GM12878 (cell line): ENCODE measurements at regions not wholly inside any gene's neighbourhood (a gene's known extent, or its start where the extent isn't known, plus 50 kb on each side); places are given as distances from the start of the nearest gene placed in this dataset.

Experiments used
- ATAC-seq: fragments of 200-7000 bp; cut with Tn5 transposase; 3 replicates; pipeline ENCODE4 v1.9.1; 2020; ENCODE audit warnings: mild to moderate bottlenecking, moderate library complexity
- BruUV-seq: library from RNA; stranded (reverse); fragments of 400-500 nt; replicated peaks from 2 replicates; lab custom pipeline; 2021; lab: Mats Ljungman, UMichigan
- CTCF ChIA-PET: fragments of 300-600 bp; sonication (Branson Sonifier 250); formaldehyde crosslinking; extraction: SDS; loops from one replicate; lab custom pipeline; 2021; ENCODE audit warnings: inconsistent platforms; lab: Yijun Ruan, JAX
- POLR2A ChIA-PET: fragments of 350-600 bp; formaldehyde crosslinking; extraction: SDS; loops from one replicate; lab custom pipeline; 2021; ENCODE audit warnings: inconsistent platforms; lab: Charles Lee
- RAD21 ChIA-PET: fragments of 300-600 bp; sonication (Branson Sonifier 250); formaldehyde crosslinking; loops from one replicate; lab custom pipeline; 2023; ENCODE audit warnings: antibody characterized with exemption; ENCODE audit not compliant: unreplicated experiment; lab: Charles Lee
- SMC1A ChIA-PET: fragments of 300-600 bp; sonication (Branson Sonifier 250); formaldehyde crosslinking; loops from one replicate; lab custom pipeline; 2023; ENCODE audit not compliant: unreplicated experiment, uncharacterized antibody; lab: Charles Lee
- DNase-seq: peaks from one replicate; pipeline ENCODE4 v3.0.0-alpha.2; 2011; ENCODE audit warnings: low read depth, low spot score
- FAIRE-seq: peaks from 3 replicates; lab custom pipeline; 2011; peaks lifted over from hg19 to GRCh38; lab: Jason Lieb, UNC
- H2AFZ ChIP-seq: 2 replicates; pipeline ENCODE4 v1.6.0; 2011; ENCODE audit warnings: low read depth, low read length, control low read depth; ENCODE audit not compliant: control insufficient read depth
- H3K27ac ChIP-seq: 2 replicates; pipeline ENCODE4 v1.5.1; 2011; ENCODE audit warnings: control low read depth; ENCODE audit not compliant: control insufficient read depth, insufficient read depth
- H3K27me3 ChIP-seq, 2 experiments: replicated peaks in 1 of 2; 2 replicates each; pipeline versions ENCODE4 v1.6.0 to v1.6.1; 2011; ENCODE audit warnings: low read length in 1 of 2; ENCODE audit not compliant: control insufficient read depth in 2 of 2, insufficient read depth in 2 of 2
- H3K36me3 ChIP-seq, 2 experiments: 2 replicates each; pipeline ENCODE4 v1.5.1; 2011; ENCODE audit warnings: low read length in 1 of 2; ENCODE audit not compliant: control insufficient read depth in 2 of 2, insufficient read depth in 2 of 2
- H3K4me1 ChIP-seq: 2 replicates; pipeline ENCODE4 v1.6.1; 2011; ENCODE audit warnings: mild to moderate bottlenecking, low read length, moderate library complexity, mixed read lengths; ENCODE audit not compliant: control insufficient read depth, insufficient read depth
- H3K4me2 ChIP-seq: 2 replicates; pipeline ENCODE4 v1.6.0; 2011; ENCODE audit warnings: control low read depth; ENCODE audit not compliant: control insufficient read depth, insufficient read depth
- H3K4me3 ChIP-seq: fragments of 200-600 bp; sonication (generic); 2 replicates; pipeline ENCODE4 v1.5.1; 2016
- H3K79me2 ChIP-seq: 2 replicates; pipeline ENCODE4 v1.6.0; 2011; ENCODE audit warnings: low read length; ENCODE audit not compliant: control insufficient read depth, insufficient read depth
- H3K9ac ChIP-seq: 2 replicates; pipeline ENCODE4 v1.8.0; 2011; ENCODE audit warnings: low read length, control low read depth, mixed read lengths; ENCODE audit not compliant: control insufficient read depth, insufficient read depth
- H3K9me3 ChIP-seq: replicated peaks from 3 replicates; pipeline ENCODE4 v1.5.1; 2011; ENCODE audit warnings: mild to moderate bottlenecking, low read length; ENCODE audit not compliant: control insufficient read depth, insufficient read depth
- H4K20me1 ChIP-seq: 2 replicates; pipeline ENCODE4 v1.6.0; 2011; ENCODE audit not compliant: control insufficient read depth, insufficient read depth
- BHLHE40 ChIP-seq, 2 experiments: fragments of 450-650 bp in 1 of 2; IDR thresholded peaks; 2 replicates each; pipeline ENCODE4 v1.6.1; 2011 to 2017; ENCODE audit warnings: low read depth in 2 of 2, borderline replicate concordance in 1 of 2, improper control_type of control experiment in 1 of 2, low read length in 1 of 2, mild to moderate bottlenecking in 1 of 2
- CREB1 ChIP-seq: IDR thresholded peaks from 2 replicates; pipeline ENCODE4 v1.6.1; 2012; ENCODE audit warnings: low read depth, mild to moderate bottlenecking, inconsistent platforms
- LARP7 ChIP-seq: fragments of 450-650 bp; IDR thresholded peaks from 2 replicates; pipeline ENCODE4 v1.6.1; 2017; ENCODE audit warnings: mild to moderate bottlenecking
- RBBP5 ChIP-seq: fragments of 200-600 bp; sonication (generic); conservative IDR thresholded peaks from 2 replicates; pipeline ENCODE4 v1.6.1; 2016
- RUNX3 ChIP-seq: IDR thresholded peaks from 2 replicates; pipeline ENCODE4 v1.6.1; 2012; ENCODE audit warnings: low read length, inconsistent platforms
- SMAD5 ChIP-seq: IDR thresholded peaks from 2 replicates; pipeline ENCODE4 v1.6.1; 2016; ENCODE audit warnings: antibody characterized with exemption, low read depth
- WGBS: methylation state at CpG from one replicate; pipeline ENCODE4 v1.1.6; 2016; ENCODE audit warnings: low lambda C conversion rate; ENCODE audit not compliant: insufficient replicate concordance, insufficient coverage; ENCODE audit errors: missing lambda C conversion rate; 5-methylcytosine and 5-hydroxymethylcytosine counted together
- in situ Hi-C: fragments of 300-500 bp; cut with MboI; formaldehyde crosslinking; loops from 9 replicates; pipeline ENCODE4 v1.14.3; 2018; ENCODE audit warnings: mixed read lengths
- intact Hi-C: fragments of 100-400 bp; cut with micrococcal nuclease; formaldehyde crosslinking; loops from one replicate; pipeline ENCODE4 v1.14.2; 2022; ENCODE audit not compliant: unreplicated experiment
- TF ChIP-seq, protein P1 (sequence below): fragments of 450-650 bp; IDR thresholded peaks from 2 replicates; pipeline ENCODE4 v1.6.1; 2017; ENCODE audit warnings: mild to moderate bottlenecking, moderate library complexity
- TF ChIP-seq, protein P2 (sequence below): fragments of 150-350 bp; IDR thresholded peaks from 2 replicates; pipeline ENCODE4 v1.6.1; 2016; ENCODE audit warnings: low read depth, low read length
- TF ChIP-seq, protein P3 (sequence below): IDR thresholded peaks from 2 replicates; pipeline ENCODE4 v1.6.1; 2011; ENCODE audit warnings: borderline replicate concordance, low read depth, mild to moderate bottlenecking, moderate library complexity, mixed read lengths, low read length; ENCODE audit not compliant: insufficient read depth; ENCODE audit errors: extremely low read length
- TF ChIP-seq, protein P4 (sequence below): IDR thresholded peaks from 2 replicates; pipeline ENCODE4 v1.6.1; 2012; ENCODE audit warnings: mild to moderate bottlenecking, low read depth, low read length
- TF ChIP-seq, protein P5 (sequence below): fragments of 450-650 bp; IDR thresholded peaks from 2 replicates; pipeline ENCODE4 v1.6.1; 2017; ENCODE audit warnings: mild to moderate bottlenecking

DNA sequence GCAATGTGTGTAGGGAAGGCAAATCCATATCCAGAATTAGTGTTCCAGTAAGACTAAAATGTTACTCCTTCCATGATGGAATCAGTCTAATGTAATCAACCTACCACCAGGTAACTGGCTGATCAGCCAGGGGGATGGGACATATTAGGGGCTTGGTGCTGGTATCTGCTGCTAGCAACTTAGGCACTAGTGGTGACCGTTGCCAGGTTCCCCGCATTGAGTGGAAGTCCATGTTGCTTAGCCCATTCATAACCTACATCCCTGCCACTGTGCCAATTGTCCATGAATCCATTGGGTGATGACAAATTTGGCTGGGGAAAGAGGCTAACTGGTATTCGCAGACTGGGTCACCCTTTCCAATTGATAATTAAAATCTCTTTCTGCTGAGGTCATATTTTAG lies 212.2 kb upstream of the ROBO1 start:
- Histone ChIP-seq H3K4me1 (no peaks in the 10 kb centered on the region), H3K9me3 (no peaks in the 10 kb centered on the region), H3K4me2 (no peak overlapping the region), H2AFZ (no peak overlapping the region), H4K20me1 (no peaks in the 10 kb centered on the region), H3K9ac (no peak overlapping the region), H3K4me3 (no peak overlapping the region), H3K79me2 (no peaks in the 10 kb centered on the region), H3K27me3 (no peaks in the 10 kb centered on the region), H3K36me3 (no peaks in the 10 kb centered on the region), H3K27ac (no peak overlapping the region)
- DNase-seq (no peak), ATAC-seq (no peak), FAIRE-seq (no peak)
- intact Hi-C loops: no loop called here
- in situ Hi-C loops: no loop called here
- SMC1A ChIA-PET: no interaction called here
- BruUV-seq: no TSS peak
- 27% methylated on average over 3 of the region's 3 CpGs for WGBS
- POLR2A ChIA-PET: no interaction called here
- RAD21 ChIA-PET: no interaction called here
- CTCF ChIA-PET: no interaction called here
- TF ChIP-seq, protein P1, sequence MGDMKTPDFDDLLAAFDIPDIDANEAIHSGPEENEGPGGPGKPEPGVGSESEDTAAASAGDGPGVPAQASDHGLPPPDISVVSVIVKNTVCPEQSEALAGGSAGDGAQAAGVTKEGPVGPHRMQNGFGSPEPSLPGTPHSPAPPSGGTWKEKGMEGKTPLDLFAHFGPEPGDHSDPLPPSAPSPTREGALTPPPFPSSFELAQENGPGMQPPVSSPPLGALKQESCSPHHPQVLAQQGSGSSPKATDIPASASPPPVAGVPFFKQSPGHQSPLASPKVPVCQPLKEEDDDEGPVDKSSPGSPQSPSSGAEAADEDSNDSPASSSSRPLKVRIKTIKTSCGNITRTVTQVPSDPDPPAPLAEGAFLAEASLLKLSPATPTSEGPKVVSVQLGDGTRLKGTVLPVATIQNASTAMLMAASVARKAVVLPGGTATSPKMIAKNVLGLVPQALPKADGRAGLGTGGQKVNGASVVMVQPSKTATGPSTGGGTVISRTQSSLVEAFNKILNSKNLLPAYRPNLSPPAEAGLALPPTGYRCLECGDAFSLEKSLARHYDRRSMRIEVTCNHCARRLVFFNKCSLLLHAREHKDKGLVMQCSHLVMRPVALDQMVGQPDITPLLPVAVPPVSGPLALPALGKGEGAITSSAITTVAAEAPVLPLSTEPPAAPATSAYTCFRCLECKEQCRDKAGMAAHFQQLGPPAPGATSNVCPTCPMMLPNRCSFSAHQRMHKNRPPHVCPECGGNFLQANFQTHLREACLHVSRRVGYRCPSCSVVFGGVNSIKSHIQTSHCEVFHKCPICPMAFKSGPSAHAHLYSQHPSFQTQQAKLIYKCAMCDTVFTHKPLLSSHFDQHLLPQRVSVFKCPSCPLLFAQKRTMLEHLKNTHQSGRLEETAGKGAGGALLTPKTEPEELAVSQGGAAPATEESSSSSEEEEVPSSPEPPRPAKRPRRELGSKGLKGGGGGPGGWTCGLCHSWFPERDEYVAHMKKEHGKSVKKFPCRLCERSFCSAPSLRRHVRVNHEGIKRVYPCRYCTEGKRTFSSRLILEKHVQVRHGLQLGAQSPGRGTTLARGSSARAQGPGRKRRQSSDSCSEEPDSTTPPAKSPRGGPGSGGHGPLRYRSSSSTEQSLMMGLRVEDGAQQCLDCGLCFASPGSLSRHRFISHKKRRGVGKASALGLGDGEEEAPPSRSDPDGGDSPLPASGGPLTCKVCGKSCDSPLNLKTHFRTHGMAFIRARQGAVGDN: no peak
- TF ChIP-seq, protein P2, sequence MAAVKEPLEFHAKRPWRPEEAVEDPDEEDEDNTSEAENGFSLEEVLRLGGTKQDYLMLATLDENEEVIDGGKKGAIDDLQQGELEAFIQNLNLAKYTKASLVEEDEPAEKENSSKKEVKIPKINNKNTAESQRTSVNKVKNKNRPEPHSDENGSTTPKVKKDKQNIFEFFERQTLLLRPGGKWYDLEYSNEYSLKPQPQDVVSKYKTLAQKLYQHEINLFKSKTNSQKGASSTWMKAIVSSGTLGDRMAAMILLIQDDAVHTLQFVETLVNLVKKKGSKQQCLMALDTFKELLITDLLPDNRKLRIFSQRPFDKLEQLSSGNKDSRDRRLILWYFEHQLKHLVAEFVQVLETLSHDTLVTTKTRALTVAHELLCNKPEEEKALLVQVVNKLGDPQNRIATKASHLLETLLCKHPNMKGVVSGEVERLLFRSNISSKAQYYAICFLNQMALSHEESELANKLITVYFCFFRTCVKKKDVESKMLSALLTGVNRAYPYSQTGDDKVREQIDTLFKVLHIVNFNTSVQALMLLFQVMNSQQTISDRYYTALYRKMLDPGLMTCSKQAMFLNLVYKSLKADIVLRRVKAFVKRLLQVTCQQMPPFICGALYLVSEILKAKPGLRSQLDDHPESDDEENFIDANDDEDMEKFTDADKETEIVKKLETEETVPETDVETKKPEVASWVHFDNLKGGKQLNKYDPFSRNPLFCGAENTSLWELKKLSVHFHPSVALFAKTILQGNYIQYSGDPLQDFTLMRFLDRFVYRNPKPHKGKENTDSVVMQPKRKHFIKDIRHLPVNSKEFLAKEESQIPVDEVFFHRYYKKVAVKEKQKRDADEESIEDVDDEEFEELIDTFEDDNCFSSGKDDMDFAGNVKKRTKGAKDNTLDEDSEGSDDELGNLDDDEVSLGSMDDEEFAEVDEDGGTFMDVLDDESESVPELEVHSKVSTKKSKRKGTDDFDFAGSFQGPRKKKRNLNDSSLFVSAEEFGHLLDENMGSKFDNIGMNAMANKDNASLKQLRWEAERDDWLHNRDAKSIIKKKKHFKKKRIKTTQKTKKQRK: no peak
- TF ChIP-seq, protein P3, sequence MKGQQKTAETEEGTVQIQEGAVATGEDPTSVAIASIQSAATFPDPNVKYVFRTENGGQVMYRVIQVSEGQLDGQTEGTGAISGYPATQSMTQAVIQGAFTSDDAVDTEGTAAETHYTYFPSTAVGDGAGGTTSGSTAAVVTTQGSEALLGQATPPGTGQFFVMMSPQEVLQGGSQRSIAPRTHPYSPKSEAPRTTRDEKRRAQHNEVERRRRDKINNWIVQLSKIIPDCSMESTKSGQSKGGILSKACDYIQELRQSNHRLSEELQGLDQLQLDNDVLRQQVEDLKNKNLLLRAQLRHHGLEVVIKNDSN: no peak
- TF ChIP-seq CREB1 (no peak), RUNX3 (no peak), RBBP5 (no peak), LARP7 (no peak), SMAD5 (no peak), BHLHE40 (IDR thresholded peaks at IDR 0.05; ENCODE audit: borderline replicate concordance in 1 of 2, low read depth in 2 of 2, low read length in 1 of 2) (no peak)
- TF ChIP-seq, protein P4, sequence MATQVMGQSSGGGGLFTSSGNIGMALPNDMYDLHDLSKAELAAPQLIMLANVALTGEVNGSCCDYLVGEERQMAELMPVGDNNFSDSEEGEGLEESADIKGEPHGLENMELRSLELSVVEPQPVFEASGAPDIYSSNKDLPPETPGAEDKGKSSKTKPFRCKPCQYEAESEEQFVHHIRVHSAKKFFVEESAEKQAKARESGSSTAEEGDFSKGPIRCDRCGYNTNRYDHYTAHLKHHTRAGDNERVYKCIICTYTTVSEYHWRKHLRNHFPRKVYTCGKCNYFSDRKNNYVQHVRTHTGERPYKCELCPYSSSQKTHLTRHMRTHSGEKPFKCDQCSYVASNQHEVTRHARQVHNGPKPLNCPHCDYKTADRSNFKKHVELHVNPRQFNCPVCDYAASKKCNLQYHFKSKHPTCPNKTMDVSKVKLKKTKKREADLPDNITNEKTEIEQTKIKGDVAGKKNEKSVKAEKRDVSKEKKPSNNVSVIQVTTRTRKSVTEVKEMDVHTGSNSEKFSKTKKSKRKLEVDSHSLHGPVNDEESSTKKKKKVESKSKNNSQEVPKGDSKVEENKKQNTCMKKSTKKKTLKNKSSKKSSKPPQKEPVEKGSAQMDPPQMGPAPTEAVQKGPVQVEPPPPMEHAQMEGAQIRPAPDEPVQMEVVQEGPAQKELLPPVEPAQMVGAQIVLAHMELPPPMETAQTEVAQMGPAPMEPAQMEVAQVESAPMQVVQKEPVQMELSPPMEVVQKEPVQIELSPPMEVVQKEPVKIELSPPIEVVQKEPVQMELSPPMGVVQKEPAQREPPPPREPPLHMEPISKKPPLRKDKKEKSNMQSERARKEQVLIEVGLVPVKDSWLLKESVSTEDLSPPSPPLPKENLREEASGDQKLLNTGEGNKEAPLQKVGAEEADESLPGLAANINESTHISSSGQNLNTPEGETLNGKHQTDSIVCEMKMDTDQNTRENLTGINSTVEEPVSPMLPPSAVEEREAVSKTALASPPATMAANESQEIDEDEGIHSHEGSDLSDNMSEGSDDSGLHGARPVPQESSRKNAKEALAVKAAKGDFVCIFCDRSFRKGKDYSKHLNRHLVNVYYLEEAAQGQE: no peak
- TF ChIP-seq, protein P5, sequence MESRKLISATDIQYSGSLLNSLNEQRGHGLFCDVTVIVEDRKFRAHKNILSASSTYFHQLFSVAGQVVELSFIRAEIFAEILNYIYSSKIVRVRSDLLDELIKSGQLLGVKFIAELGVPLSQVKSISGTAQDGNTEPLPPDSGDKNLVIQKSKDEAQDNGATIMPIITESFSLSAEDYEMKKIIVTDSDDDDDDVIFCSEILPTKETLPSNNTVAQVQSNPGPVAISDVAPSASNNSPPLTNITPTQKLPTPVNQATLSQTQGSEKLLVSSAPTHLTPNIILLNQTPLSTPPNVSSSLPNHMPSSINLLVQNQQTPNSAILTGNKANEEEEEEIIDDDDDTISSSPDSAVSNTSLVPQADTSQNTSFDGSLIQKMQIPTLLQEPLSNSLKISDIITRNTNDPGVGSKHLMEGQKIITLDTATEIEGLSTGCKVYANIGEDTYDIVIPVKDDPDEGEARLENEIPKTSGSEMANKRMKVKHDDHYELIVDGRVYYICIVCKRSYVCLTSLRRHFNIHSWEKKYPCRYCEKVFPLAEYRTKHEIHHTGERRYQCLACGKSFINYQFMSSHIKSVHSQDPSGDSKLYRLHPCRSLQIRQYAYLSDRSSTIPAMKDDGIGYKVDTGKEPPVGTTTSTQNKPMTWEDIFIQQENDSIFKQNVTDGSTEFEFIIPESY: no peak
